HFF-Myc (cell line): ENCODE measurements at regions not wholly inside any gene's neighbourhood (a gene's known extent, or its start where the extent isn't known, plus 50 kb on each side); places are given as distances from the start of the nearest gene placed in this dataset.

Experiments used
- DNase-seq: peaks from one replicate; pipeline ENCODE4 v3.0.0-alpha.2; 2011; ENCODE audit warnings: low read depth; ENCODE audit errors: extremely low read depth
- H3K4me3 ChIP-seq: replicated peaks from 2 replicates; pipeline ENCODE4 v1.5.1; 2011; ENCODE audit warnings: low read depth, mild to moderate bottlenecking, control low read depth, low read length
- CTCF ChIP-seq: IDR thresholded peaks from 2 replicates; pipeline ENCODE4 v1.5.1; 2012; ENCODE audit warnings: mild to moderate bottlenecking, low read depth, low read length, control low read depth; ENCODE audit errors: missing control alignments

- DNase-seq = no peak
- H3K4me3 ChIP-seq = no peak overlapping the region
- TF ChIP-seq CTCF = no peak
These were observed 394.1 kb upstream of the NECTIN3 start for GRCh38 chr3:110677506-110677905.

- no peak overlapping the region for H3K4me3 ChIP-seq
- no peak for TF ChIP-seq CTCF
- no peak for DNase-seq
These were observed 392.3 kb upstream of the NECTIN3 start for GRCh38 chr3:110679285-110679684.

GRCh38 chr3:110680450-110680849 lies 391.2 kb upstream of the NECTIN3 start:
- DNase-seq = no peak
- H3K4me3 ChIP-seq = no peak overlapping the region
- TF ChIP-seq CTCF = no peak

GRCh38 chr3:110684466-110684865 lies 387.1 kb upstream of the NECTIN3 start:
- TF ChIP-seq CTCF = no peak
- no peak for DNase-seq
- no peak overlapping the region for H3K4me3 ChIP-seq

- H3K4me3 ChIP-seq = no peak overlapping the region
- TF ChIP-seq CTCF = no peak
- DNase-seq = no peak
These were observed 386.0 kb upstream of the NECTIN3 start for GRCh38 chr3:110685630-110686029.

- no peak for DNase-seq
- H3K4me3 ChIP-seq = no peak overlapping the region
- no peak for TF ChIP-seq CTCF
These were observed 384.9 kb upstream of the NECTIN3 start for GRCh38 chr3:110686701-110687100.

GRCh38 chr3:110687138-110687537 lies 384.5 kb upstream of the NECTIN3 start:
- H3K4me3 ChIP-seq = no peak overlapping the region
- no peak for DNase-seq
- TF ChIP-seq CTCF = no peak
